HepG2 (cell line): ENCODE measurements at regions not wholly inside any gene's neighbourhood (a gene's known extent, or its start where the extent isn't known, plus 50 kb on each side); places are given as distances from the start of the nearest gene placed in this dataset.

Experiments
- ATAC-seq: fragments of 200-7000 bp; cut with Tn5 transposase; 3 replicates; pipeline ENCODE4 v1.9.1; 2020; ENCODE audit warnings: mild to moderate bottlenecking, moderate library complexity
- BruUV-seq: library from RNA; stranded (reverse); fragments of 400-500 nt; replicated peaks from 2 replicates; lab custom pipeline; 2021; lab: Mats Ljungman, UMichigan
- CTCF ChIA-PET: fragments of 300-600 bp; formaldehyde crosslinking; extraction: SDS; loops from one replicate; lab custom pipeline; 2021; ENCODE audit warnings: low total read pairs, inconsistent platforms, low intra/inter-chr PET ratio; lab: Yijun Ruan, JAX
- POLR2A ChIA-PET: fragments of 350-600 bp; sonication (Branson Sonifier 250); formaldehyde crosslinking; loops from one replicate; lab custom pipeline; 2020; ENCODE audit warnings: antibody characterized with exemption, inconsistent platforms; lab: Yijun Ruan, JAX
- DNase-seq: peaks from one replicate; pipeline ENCODE4 v3.0.0-alpha.2; 2015; ENCODE audit warnings: low spot score
- FAIRE-seq: peaks from 3 replicates; lab custom pipeline; 2011; peaks lifted over from hg19 to GRCh38; lab: Jason Lieb, UNC
- H2AFZ ChIP-seq: one replicate; pipeline ENCODE4 v1.6.1; 2011; ENCODE audit warnings: low read length, inconsistent platforms
- H3K27ac ChIP-seq: fragments of 300-600 bp; 3 replicates; pipeline ENCODE4 v1.8.0; 2011; ENCODE audit warnings: mixed run types, mild to moderate bottlenecking, mixed read lengths, low read length, inconsistent platforms; ENCODE audit not compliant: insufficient read depth; ENCODE audit errors: extremely low read length
- H3K27me3 ChIP-seq, 2 experiments: fragments of 200-600 bp in 1 of 2; 2 replicates in 1 of 2; 3 replicates in 1 of 2; pipeline versions ENCODE4 v1.6.0 to v1.8.0; 2011; ENCODE audit warnings: low read length in 2 of 2, mild to moderate bottlenecking in 2 of 2, moderate library complexity in 2 of 2, inconsistent platforms in 1 of 2; ENCODE audit not compliant: insufficient read depth in 2 of 2, control insufficient read depth in 1 of 2
- H3K36me3 ChIP-seq, 2 experiments: fragments of 200-600 bp in 1 of 2; replicated peaks in 1 of 2; 2 replicates in 1 of 2; 3 replicates in 1 of 2; pipeline versions ENCODE4 v1.5.1 to v1.8.0; 2011; ENCODE audit warnings: low read length in 2 of 2, inconsistent platforms in 1 of 2; ENCODE audit not compliant: insufficient read depth in 2 of 2, control insufficient read depth in 1 of 2
- H3K4me1 ChIP-seq: 2 replicates; pipeline ENCODE4 v1.5.1; 2012; ENCODE audit warnings: low read length, inconsistent platforms; ENCODE audit not compliant: insufficient read depth
- H3K4me2 ChIP-seq: 2 replicates; pipeline ENCODE4 v1.6.0; 2011; ENCODE audit warnings: low read depth, low read length, inconsistent platforms
- H3K4me3 ChIP-seq, 3 experiments: fragments of 200-600 bp in 1 of 3; sonication (generic), shearing (Covaris generic) in 1 of 3; replicated peaks in 1 of 3; 2 replicates each; pipeline ENCODE4 v1.5.1; 2011 to 2016; ENCODE audit warnings: low read length in 3 of 3, inconsistent platforms in 2 of 3, low read depth in 2 of 3, mild to moderate bottlenecking in 2 of 3, control low read depth in 1 of 3, mixed read lengths in 1 of 3; ENCODE audit not compliant: insufficient read depth in 1 of 3
- H3K79me2 ChIP-seq: one replicate; pipeline ENCODE4 v1.6.1; 2011; ENCODE audit warnings: low read length, inconsistent platforms; ENCODE audit not compliant: insufficient read depth
- H3K9ac ChIP-seq: 2 replicates; pipeline ENCODE4 v1.6.0; 2011; ENCODE audit warnings: mild to moderate bottlenecking, low read depth, low read length, inconsistent platforms; ENCODE audit not compliant: insufficient read depth
- H3K9me3 ChIP-seq: 2 replicates; pipeline ENCODE4 v1.5.1; 2012; ENCODE audit warnings: mild to moderate bottlenecking, low read length
- H4K20me1 ChIP-seq: 2 replicates; pipeline ENCODE4 v1.6.0; 2011; ENCODE audit warnings: inconsistent platforms, mild to moderate bottlenecking, low read length, moderate library complexity; ENCODE audit not compliant: insufficient read depth
- ADNP ChIP-seq: sonication (generic); formaldehyde crosslinking; IDR thresholded peaks from 2 replicates; pipeline ENCODE4 v1.4.0; 2020; ENCODE audit warnings: missing genetic modification reagents
- BATF2 ChIP-seq: sonication (generic); formaldehyde crosslinking; IDR thresholded peaks from 2 replicates; pipeline ENCODE4 v1.8.0; 2022; ENCODE audit warnings: mild to moderate bottlenecking, missing genetic modification reagents, moderate library complexity
- CENPBD1 ChIP-seq: sonication (generic); formaldehyde crosslinking; IDR thresholded peaks from 2 replicates; pipeline ENCODE4 v1.8.0; 2022; ENCODE audit warnings: missing genetic modification reagents, low read depth, mild to moderate bottlenecking, borderline replicate concordance
- CTCF ChIP-seq: sonication (generic); formaldehyde crosslinking; IDR thresholded peaks from 2 replicates; pipeline ENCODE4 v1.5.0; 2020; ENCODE audit warnings: mild to moderate bottlenecking, missing genetic modification reagents, moderate library complexity
- MAFK ChIP-seq, 2 experiments: IDR thresholded peaks in 1 of 2; conservative IDR thresholded peaks in 1 of 2; 2 replicates each; pipeline ENCODE4 v1.6.1; 2011; ENCODE audit warnings: improper control_type of control experiment in 2 of 2, low read length in 2 of 2
- MEF2D ChIP-seq: sonication (generic); formaldehyde crosslinking; IDR thresholded peaks from 2 replicates; pipeline ENCODE4 v1.5.1; 2020; ENCODE audit warnings: mild to moderate bottlenecking, missing genetic modification reagents
- MXD4 ChIP-seq: IDR thresholded peaks from 2 replicates; pipeline ENCODE4 v1.6.1; 2016; ENCODE audit warnings: mild to moderate bottlenecking, missing biosample characterization, missing genetic modification reagents
- NFIB ChIP-seq: sonication (generic); formaldehyde crosslinking; IDR thresholded peaks from 2 replicates; pipeline ENCODE4 v1.9.0; 2021; ENCODE audit warnings: missing genetic modification reagents, mild to moderate bottlenecking, borderline replicate concordance
- PBX2 ChIP-seq: IDR thresholded peaks from 2 replicates; pipeline ENCODE4 v1.6.1; 2016; ENCODE audit warnings: control low read depth
- RBFOX2 ChIP-seq: fragments of 200-400 bp; formaldehyde crosslinking; IDR thresholded peaks from 2 replicates; pipeline ENCODE4 v1.6.1; 2017; ENCODE audit warnings: low read depth, mild to moderate bottlenecking, low read length
- THAP9 ChIP-seq: sonication (generic); formaldehyde crosslinking; IDR thresholded peaks from 2 replicates; pipeline ENCODE4; 2020; ENCODE audit warnings: missing genetic modification reagents, mild to moderate bottlenecking, borderline replicate concordance
- ZBTB43 ChIP-seq: sonication (generic); formaldehyde crosslinking; conservative IDR thresholded peaks from 2 replicates; pipeline ENCODE4 v1.4.0; 2020; ENCODE audit warnings: missing genetic modification reagents
- ZNF333 ChIP-seq: sonication (generic); formaldehyde crosslinking; IDR thresholded peaks from 2 replicates; pipeline ENCODE4 v1.4.0; 2020; ENCODE audit warnings: mild to moderate bottlenecking, missing genetic modification reagents, borderline replicate concordance
- ZNF501 ChIP-seq: sonication (generic); formaldehyde crosslinking; IDR thresholded peaks from 2 replicates; pipeline ENCODE4 v1.5.1; 2020; ENCODE audit warnings: mild to moderate bottlenecking, moderate library complexity, missing genetic modification reagents
- ZNF780A ChIP-seq: sonication (generic); formaldehyde crosslinking; IDR thresholded peaks from 2 replicates; pipeline ENCODE4 v1.8.0; 2022; ENCODE audit warnings: mild to moderate bottlenecking, missing genetic modification reagents, moderate library complexity
- WGBS: methylation state at CpG from one replicate; pipeline ENCODE4 v1.1.6; 2017; ENCODE audit warnings: low lambda C conversion rate; 5-methylcytosine and 5-hydroxymethylcytosine counted together
- in situ Hi-C: cut with HindIII; loops from 2 replicates; pipeline ENCODE4 v1.10.0; 2017; ENCODE audit warnings: low pct_unique_long_range_greater_than_20kb; ENCODE audit not compliant: extremely low pct_ligation_motif_present
- intact Hi-C: fragments of 100-400 bp; cut with micrococcal nuclease; formaldehyde crosslinking; loops from one replicate; pipeline ENCODE4 v1.10.0; 2022; ENCODE audit not compliant: unreplicated experiment

- ATAC-seq (no peak), DNase-seq (no peak), FAIRE-seq (no peak)
- no peak overlapping the region for H3K9ac ChIP-seq
- H3K36me3 ChIP-seq = no peaks in the 10 kb centered on the region
- H3K4me2 ChIP-seq = no peak overlapping the region
- H3K9me3 ChIP-seq = no peaks in the 10 kb centered on the region
- ChIA-PET CTCF (no interaction called here), POLR2A (no interaction called here)
- peaks cover 0 to 11% of the 10 kb centered on the region in 2 experiments; a peak in 1 of 5 replicates for H3K27me3 ChIP-seq
- H4K20me1 ChIP-seq = no peaks in the 10 kb centered on the region
- H3K79me2 ChIP-seq = no peaks in the 10 kb centered on the region
- no peak overlapping the region for H2AFZ ChIP-seq
- H3K27ac ChIP-seq = no peak overlapping the region
- no peaks in the 10 kb centered on the region for H3K4me1 ChIP-seq
- BruUV-seq = no TSS peak
- in situ Hi-C loops = no loop called here
- no peak overlapping the region for H3K4me3 ChIP-seq
- intact Hi-C loops = no loop called here
- WGBS = 70% methylated on average over 7 of the region's 7 CpGs
- TF ChIP-seq ZNF780A (CRISPR knock-in tag) (no peak), ZNF333 (no peak), RBFOX2 (no peak), ADNP (CRISPR knock-in tag) (no peak), ZBTB43 (no peak), PBX2 (no peak), MXD4 (CRISPR knock-in tag) (no peak), NFIB (no peak), THAP9 (no peak), CENPBD1 (CRISPR knock-in tag) (no peak), CTCF (no peak), BATF2 (CRISPR knock-in tag) (no peak), ZNF501 (CRISPR knock-in tag) (no peak), MEF2D (CRISPR knock-in tag) (no peak), MAFK (conservative IDR thresholded peaks at IDR 0.05 in 1 of 2, IDR thresholded peaks at IDR 0.05 in 1 of 2; ENCODE audit: low read length in 2 of 2) (no peak)
These were observed 71.2 kb downstream of the MAIP1 start for GRCh38 chr2:200026332-200027230.
